GM06990 (cell line): ENCODE measurements at regions not wholly inside any gene's neighbourhood (a gene's known extent, or its start where the extent isn't known, plus 50 kb on each side); places are given as distances from the start of the nearest gene placed in this dataset.

Source experiments
- DNase-seq: peaks from one replicate; pipeline ENCODE4 v3.0.0-alpha.2; 2011; ENCODE audit not compliant: insufficient read length; ENCODE audit errors: extremely low read depth
- H3K27me3 ChIP-seq: replicated peaks from 2 replicates; pipeline ENCODE4 v1.6.0; 2011; ENCODE audit warnings: low read length; ENCODE audit not compliant: control insufficient read depth, insufficient read depth
- H3K36me3 ChIP-seq: 2 replicates; pipeline ENCODE4 v1.5.1; 2011; ENCODE audit warnings: low read length; ENCODE audit not compliant: control insufficient read depth, insufficient read depth
- H3K4me3 ChIP-seq: replicated peaks from 2 replicates; pipeline ENCODE4 v1.5.1; 2011; ENCODE audit warnings: low read depth, mild to moderate bottlenecking, control low read depth, low read length
- TF ChIP-seq, protein P1 (sequence below): IDR thresholded peaks from 2 replicates; pipeline ENCODE4 v1.5.1; 2011; ENCODE audit warnings: low read length, control low read depth, mild to moderate bottlenecking, inconsistent platforms; ENCODE audit not compliant: insufficient read depth, poor library complexity, severe bottlenecking

- H3K4me3 ChIP-seq: no peak overlapping the region
- H3K36me3 ChIP-seq: no peaks in the 10 kb centered on the region
- DNase-seq: no peak
- TF ChIP-seq, protein P1, sequence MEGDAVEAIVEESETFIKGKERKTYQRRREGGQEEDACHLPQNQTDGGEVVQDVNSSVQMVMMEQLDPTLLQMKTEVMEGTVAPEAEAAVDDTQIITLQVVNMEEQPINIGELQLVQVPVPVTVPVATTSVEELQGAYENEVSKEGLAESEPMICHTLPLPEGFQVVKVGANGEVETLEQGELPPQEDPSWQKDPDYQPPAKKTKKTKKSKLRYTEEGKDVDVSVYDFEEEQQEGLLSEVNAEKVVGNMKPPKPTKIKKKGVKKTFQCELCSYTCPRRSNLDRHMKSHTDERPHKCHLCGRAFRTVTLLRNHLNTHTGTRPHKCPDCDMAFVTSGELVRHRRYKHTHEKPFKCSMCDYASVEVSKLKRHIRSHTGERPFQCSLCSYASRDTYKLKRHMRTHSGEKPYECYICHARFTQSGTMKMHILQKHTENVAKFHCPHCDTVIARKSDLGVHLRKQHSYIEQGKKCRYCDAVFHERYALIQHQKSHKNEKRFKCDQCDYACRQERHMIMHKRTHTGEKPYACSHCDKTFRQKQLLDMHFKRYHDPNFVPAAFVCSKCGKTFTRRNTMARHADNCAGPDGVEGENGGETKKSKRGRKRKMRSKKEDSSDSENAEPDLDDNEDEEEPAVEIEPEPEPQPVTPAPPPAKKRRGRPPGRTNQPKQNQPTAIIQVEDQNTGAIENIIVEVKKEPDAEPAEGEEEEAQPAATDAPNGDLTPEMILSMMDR: no peak
- H3K27me3 ChIP-seq: no peaks in the 10 kb centered on the region
Measured at GRCh38 chr2:139905624-139906023, 1125.4 kb upstream of the NXPH2 start.

GRCh38 chr2:139891636-139892035 lies 1111.4 kb upstream of the NXPH2 start:
- Histone ChIP-seq H3K36me3 (no peaks in the 10 kb centered on the region), H3K27me3 (no peaks in the 10 kb centered on the region), H3K4me3 (no peak overlapping the region)
- DNase-seq: no peak
- TF ChIP-seq, protein P1: no peak

DNA sequence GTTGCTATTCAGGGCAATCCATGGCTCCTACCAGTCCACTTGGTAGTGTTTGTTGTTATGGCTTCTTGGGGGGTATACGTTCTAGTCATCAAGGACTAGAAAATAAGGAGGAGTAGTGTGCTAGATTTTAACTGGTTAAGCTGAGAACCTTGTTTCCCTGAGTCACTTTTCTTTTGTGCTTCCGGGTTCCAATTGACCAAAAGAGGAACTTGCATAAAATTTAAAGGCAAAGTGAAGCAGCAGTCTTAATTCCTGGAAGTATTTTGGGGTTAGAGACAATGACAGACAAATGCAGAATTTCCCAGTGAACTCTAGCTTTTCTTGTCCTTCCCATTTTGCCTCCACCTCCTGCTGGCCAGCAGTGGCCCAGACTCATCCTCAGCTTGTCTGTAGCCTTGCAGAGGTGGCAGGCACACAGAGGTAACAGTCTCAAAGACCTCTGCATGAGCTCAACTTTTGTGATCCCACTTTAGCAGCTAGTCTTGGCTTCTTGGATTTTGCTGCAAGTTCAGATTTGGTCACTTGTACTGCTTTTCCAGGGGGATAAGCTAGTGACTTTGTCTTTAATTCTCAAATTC lies 1105.8 kb upstream of the NXPH2 start:
- no peaks in the 10 kb centered on the region for H3K27me3 ChIP-seq
- TF ChIP-seq, protein P1: no peak
- H3K36me3 ChIP-seq: no peaks in the 10 kb centered on the region
- DNase-seq: no peak
- no peak overlapping the region for H3K4me3 ChIP-seq

- H3K36me3 ChIP-seq: no peaks in the 10 kb centered on the region
- DNase-seq: no peak
- TF ChIP-seq, protein P1: no peak
- H3K27me3 ChIP-seq: no peaks in the 10 kb centered on the region
- H3K4me3 ChIP-seq: no peak overlapping the region
Measured at GRCh38 chr2:139876964-139877363, 1096.8 kb upstream of the NXPH2 start.

- TF ChIP-seq, protein P1: no peak
- H3K27me3 ChIP-seq: no peaks in the 10 kb centered on the region
- DNase-seq: no peak
- no peak overlapping the region for H3K4me3 ChIP-seq
- H3K36me3 ChIP-seq: no peaks in the 10 kb centered on the region
Measured at GRCh38 chr2:139876321-139876720, 1096.1 kb upstream of the NXPH2 start.

DNA sequence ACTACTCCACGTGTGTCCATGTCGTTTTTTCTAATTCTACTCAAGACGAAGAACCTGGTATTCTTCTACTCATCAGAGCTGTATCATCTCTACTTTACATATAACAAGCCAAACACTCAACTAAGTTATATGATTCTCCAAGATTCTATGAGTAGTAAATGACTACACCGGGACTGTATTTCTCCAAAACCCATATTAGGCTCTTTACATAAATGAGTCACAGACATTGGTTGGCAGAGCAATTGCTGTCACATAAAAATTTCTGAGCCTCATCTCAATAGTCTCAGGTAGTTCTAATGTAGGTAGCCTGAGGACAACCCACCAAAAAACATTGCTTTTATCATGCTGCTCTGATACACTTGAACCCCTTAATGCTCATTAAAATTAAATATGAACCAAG lies 1092.3 kb upstream of the NXPH2 start:
- TF ChIP-seq, protein P1: no peak
- Histone ChIP-seq H3K27me3 (no peaks in the 10 kb centered on the region), H3K36me3 (no peaks in the 10 kb centered on the region), H3K4me3 (no peak overlapping the region)
- no peak for DNase-seq
